Mucosa of descending colon (tissue), 3 donors: ENCODE measurements at regions not wholly inside any gene's neighbourhood (a gene's known extent, or its start where the extent isn't known, plus 50 kb on each side); places are given as distances from the start of the nearest gene placed in this dataset.

Source experiments
- ATAC-seq: fragments of 200-7000 bp; cut with Tn5 transposase; one replicate; pipeline ENCODE4 v1.9.1; 2020; ENCODE audit warnings: mild to moderate bottlenecking, moderate library complexity
- DNase-seq, 3 donors: peaks; one replicate each; pipeline ENCODE4 v3.0.0-alpha.2; 2020
- H3K36me3 ChIP-seq: fragments of 200-600 bp; one replicate; pipeline ENCODE4 v1.8.0; 2021; ENCODE audit warnings: low read depth, mild to moderate bottlenecking
- H3K4me1 ChIP-seq: fragments of 200-600 bp; one replicate; pipeline ENCODE4 v1.8.0; 2021; ENCODE audit warnings: low read depth, mild to moderate bottlenecking
- H3K4me3 ChIP-seq: fragments of 200-600 bp; one replicate; pipeline ENCODE4 v1.8.0; 2021; ENCODE audit warnings: mild to moderate bottlenecking
- H3K9me3 ChIP-seq: fragments of 200-600 bp; one replicate; pipeline ENCODE4 v1.8.0; 2021; ENCODE audit warnings: mild to moderate bottlenecking
- intact Hi-C, 2 donors: fragments of 100-400 bp; cut with DNase I in 1 of 2; cut with micrococcal nuclease in 1 of 2; formaldehyde crosslinking; loops; one replicate each; pipeline versions ENCODE4 v1.11.0 to v1.11.1; 2022; cut with DNase I, micrococcal nuclease
- TF ChIP-seq, protein P1 (sequence below): fragments of 200-600 bp; IDR thresholded peaks from one replicate; pipeline ENCODE4 v1.8.0; 2022; ENCODE audit warnings: antibody characterized with exemption, mild to moderate bottlenecking
- donor health status: DM: no; HTN: no; CAD: no; lungs with moderate emphysema.
- donor health status: DM: no; HTN: no; CAD: no.
- donor health status: DM: no; HTN: yes; CAD: no.

DNA sequence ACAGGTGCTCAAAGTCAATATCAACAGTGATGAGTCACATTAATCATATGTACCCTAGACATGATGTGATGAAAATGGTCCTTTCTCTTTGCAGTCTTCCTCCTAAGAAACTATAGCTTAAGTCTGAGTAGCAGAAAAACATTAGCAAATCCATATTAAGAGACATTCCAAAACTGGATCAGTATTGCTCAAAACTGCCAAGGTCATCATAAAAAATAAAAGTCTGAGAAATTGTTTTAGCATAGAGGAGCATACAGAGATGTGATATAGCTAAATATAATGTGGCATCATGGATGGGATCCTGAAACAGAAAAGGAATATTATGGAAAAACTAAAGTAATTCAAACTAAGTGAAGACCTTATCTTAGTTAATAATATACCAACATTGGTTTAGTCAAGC lies 1316.1 kb downstream of the SUCLG1 start:
- DNase-seq (no peak), ATAC-seq (no peak)
- intact Hi-C loops: no loop called here
- no peak overlapping the region for H3K4me3 ChIP-seq
- H3K4me1 ChIP-seq: no peaks in the 10 kb centered on the region
- TF ChIP-seq, protein P1, sequence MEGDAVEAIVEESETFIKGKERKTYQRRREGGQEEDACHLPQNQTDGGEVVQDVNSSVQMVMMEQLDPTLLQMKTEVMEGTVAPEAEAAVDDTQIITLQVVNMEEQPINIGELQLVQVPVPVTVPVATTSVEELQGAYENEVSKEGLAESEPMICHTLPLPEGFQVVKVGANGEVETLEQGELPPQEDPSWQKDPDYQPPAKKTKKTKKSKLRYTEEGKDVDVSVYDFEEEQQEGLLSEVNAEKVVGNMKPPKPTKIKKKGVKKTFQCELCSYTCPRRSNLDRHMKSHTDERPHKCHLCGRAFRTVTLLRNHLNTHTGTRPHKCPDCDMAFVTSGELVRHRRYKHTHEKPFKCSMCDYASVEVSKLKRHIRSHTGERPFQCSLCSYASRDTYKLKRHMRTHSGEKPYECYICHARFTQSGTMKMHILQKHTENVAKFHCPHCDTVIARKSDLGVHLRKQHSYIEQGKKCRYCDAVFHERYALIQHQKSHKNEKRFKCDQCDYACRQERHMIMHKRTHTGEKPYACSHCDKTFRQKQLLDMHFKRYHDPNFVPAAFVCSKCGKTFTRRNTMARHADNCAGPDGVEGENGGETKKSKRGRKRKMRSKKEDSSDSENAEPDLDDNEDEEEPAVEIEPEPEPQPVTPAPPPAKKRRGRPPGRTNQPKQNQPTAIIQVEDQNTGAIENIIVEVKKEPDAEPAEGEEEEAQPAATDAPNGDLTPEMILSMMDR: no peak
- H3K36me3 ChIP-seq: no peaks in the 10 kb centered on the region
- H3K9me3 ChIP-seq: no peaks in the 10 kb centered on the region

DNA sequence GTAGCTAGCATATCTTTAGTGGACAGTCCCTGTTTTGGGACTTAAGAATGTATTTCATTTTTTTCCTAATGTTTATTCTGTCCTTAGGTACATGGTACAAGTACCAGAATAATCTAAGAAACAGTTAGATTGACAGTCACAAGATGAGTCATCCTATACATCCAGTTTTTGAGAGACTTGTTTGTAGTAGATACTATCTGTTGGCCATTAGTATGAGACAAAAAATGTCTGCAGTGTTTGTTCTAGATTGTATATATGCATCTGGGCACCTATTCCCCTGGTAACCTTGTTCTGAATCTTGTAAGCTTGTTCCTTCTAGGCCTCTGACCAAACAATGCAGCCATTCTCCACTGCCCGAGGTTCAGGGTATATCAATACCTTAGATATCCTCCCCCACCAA lies 1343.5 kb downstream of the SUCLG1 start:
- Histone ChIP-seq H3K36me3 (no peaks in the 10 kb centered on the region), H3K4me3 (no peak overlapping the region), H3K4me1 (no peaks in the 10 kb centered on the region), H3K9me3 (no peaks in the 10 kb centered on the region)
- no peak for ATAC-seq
- intact Hi-C loops: no loop called here
- DNase-seq: no peak
- TF ChIP-seq, protein P1: no peak

DNA sequence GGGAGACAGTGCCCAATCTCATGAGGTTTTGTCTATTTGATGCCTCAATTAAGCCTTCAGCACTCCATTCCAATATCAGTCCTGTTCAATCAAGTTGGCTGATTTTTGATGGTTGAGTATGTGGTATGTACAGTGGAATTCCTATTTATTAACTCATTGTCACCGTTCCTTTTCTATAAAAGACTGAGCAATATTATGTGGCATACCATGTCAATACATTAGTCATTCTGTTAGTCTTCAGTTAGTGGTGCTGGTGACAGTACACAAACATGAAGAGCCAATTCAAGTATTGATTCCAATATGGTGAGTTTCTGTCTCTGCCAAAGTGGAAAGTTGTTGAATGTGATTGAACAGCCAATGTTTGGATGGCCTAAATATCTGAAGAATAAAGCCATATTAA lies 1343.9 kb downstream of the SUCLG1 start:
- intact Hi-C loops: no loop called here
- no peaks in the 10 kb centered on the region for H3K9me3 ChIP-seq
- no peak overlapping the region for H3K4me3 ChIP-seq
- H3K4me1 ChIP-seq: no peaks in the 10 kb centered on the region
- no peaks in the 10 kb centered on the region for H3K36me3 ChIP-seq
- no peak for ATAC-seq
- TF ChIP-seq, protein P1: no peak
- no peak for DNase-seq

DNA sequence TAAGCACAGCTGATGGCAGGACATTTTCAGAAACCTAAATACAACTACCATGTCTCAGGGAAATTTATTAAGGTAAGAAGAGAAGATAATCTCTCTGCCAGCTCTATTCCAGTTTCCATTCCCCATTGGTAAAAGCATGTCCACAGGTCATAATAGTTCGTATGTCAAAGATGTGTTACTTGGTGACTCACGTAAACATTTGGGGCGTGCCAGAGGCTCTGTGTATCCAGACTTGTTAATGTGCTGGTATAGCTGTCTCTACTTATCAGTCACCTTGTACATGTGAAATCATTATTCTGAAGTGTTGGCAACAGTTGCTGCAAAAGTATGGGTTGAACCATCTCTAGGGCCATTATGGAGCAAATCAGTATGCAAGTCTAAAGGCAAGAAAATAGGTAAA lies 1345.1 kb downstream of the SUCLG1 start:
- no peak for ATAC-seq
- Histone ChIP-seq H3K36me3 (no peaks in the 10 kb centered on the region), H3K4me1 (no peaks in the 10 kb centered on the region), H3K4me3 (no peak overlapping the region), H3K9me3 (no peaks in the 10 kb centered on the region)
- DNase-seq: no peak
- intact Hi-C loops: no loop called here
- TF ChIP-seq, protein P1: no peak

DNA sequence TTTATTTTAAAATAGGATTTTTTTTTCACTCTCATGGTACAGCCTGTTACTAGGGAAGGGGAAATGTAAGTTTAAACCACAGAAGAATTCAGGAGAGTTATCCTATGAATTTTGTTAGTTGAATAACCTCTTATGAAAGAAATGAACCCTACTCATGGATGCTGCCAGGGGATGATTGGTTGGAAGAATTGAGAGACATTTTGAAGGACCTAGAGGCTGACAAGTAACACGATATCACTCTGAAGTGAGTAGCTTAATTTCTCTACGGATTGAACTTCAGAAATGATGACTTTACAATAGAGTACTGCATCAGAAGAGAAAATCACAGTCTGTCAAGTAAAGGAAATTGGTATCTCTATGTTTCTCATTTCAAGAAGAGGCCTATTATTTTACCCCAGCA lies 1346.2 kb downstream of the SUCLG1 start:
- Histone ChIP-seq H3K4me3 (no peak overlapping the region), H3K4me1 (no peaks in the 10 kb centered on the region), H3K9me3 (no peaks in the 10 kb centered on the region), H3K36me3 (no peaks in the 10 kb centered on the region)
- intact Hi-C loops: no loop called here
- DNase-seq (no peak), ATAC-seq (no peak)
- TF ChIP-seq, protein P1: no peak

DNA sequence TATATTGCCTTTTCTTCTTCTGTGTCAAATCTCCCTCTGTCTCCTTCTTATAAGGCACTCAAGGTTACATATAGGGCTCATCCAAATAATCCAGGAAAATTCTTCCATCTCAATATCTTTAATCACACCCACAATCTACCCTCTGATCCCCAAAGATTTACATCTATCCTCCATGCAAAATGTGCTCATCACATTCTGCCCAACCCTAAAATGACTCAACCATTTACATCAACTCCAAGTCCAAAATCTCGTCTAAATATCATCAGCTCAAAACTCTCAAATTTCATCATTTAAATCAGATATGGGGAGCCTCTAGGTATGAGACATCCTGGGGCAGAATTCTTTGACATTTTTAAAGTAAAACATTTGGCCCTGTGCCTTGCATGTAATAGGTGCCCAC lies 1349.8 kb downstream of the SUCLG1 start:
- Histone ChIP-seq H3K4me3 (no peak overlapping the region), H3K9me3 (no peaks in the 10 kb centered on the region), H3K4me1 (no peaks in the 10 kb centered on the region), H3K36me3 (no peaks in the 10 kb centered on the region)
- ATAC-seq (no peak), DNase-seq (no peak)
- intact Hi-C loops: no loop called here
- TF ChIP-seq, protein P1: no peak
